Peyer's patch (tissue), 4 donors: ENCODE measurements at regions not wholly inside any gene's neighbourhood (a gene's known extent, or its start where the extent isn't known, plus 50 kb on each side); places are given as distances from the start of the nearest gene placed in this dataset.

Experiments
- CTCF ChIP-seq, 6 experiments: fragments of 450-650 bp in 4 of 6; fragments of 200-600 bp in 2 of 6; sonication (generic) in 1 of 6; IDR thresholded peaks; one replicate each; pipeline ENCODE4 v1.5.1; 2017 to 2019; ENCODE audit warnings: antibody characterized with exemption in 6 of 6, mild to moderate bottlenecking in 3 of 6, moderate library complexity in 1 of 6
- POLR2A ChIP-seq, 2 donors: fragments of 450-650 bp; IDR thresholded peaks; one replicate each; pipeline ENCODE4 v1.5.1; 2017; ENCODE audit warnings: antibody characterized with exemption in 2 of 2, mild to moderate bottlenecking in 2 of 2, moderate library complexity in 2 of 2

GRCh38 chr17:27947005-27947406, 53.8 kb upstream of the LYRM9 start:
- no peak for TF ChIP-seq CTCF (IDR thresholded peaks at IDR 0.05)
- TF ChIP-seq POLR2A (IDR thresholded peaks at IDR 0.05): no peak
